ENCODE measurements at regions not wholly inside any gene's neighbourhood (a gene's known extent, or its start where the extent isn't known, plus 50 kb on each side); places are given as distances from the start of the nearest gene placed in this dataset.

- DNase-seq (no peak), ATAC-seq (no peak)
- Mint-ChIP-seq H3K4me3 (no peak overlapping the region), H3K4me1 (no peaks in the 10 kb centered on the region), H3K27me3 (no peaks in the 10 kb centered on the region), H3K27ac (no peak overlapping the region), H3K36me3 (ENCODE audit: low read depth) (no peaks in the 10 kb centered on the region)
- H3K9me3 ChIP-seq (ENCODE audit: control insufficient read depth, low read length, poor library complexity, severe bottlenecking) = no peaks in the 10 kb centered on the region
Observed at GRCh38 chr7:125025620-125026019, 96.0 kb upstream of the POT1 start.

- Mint-ChIP-seq H3K36me3 (ENCODE audit: low read depth) (no peaks in the 10 kb centered on the region), H3K27ac (no peak overlapping the region), H3K4me3 (no peak overlapping the region), H3K27me3 (no peaks in the 10 kb centered on the region), H3K4me1 (no peaks in the 10 kb centered on the region)
- H3K9me3 ChIP-seq (ENCODE audit: control insufficient read depth, low read length, poor library complexity, severe bottlenecking) = no peaks in the 10 kb centered on the region
- ATAC-seq = no peak
- DNase-seq = no peak
Observed at GRCh38 chr7:125020801-125021200, 91.2 kb upstream of the POT1 start.

GRCh38 chr7:125010540-125010939 lies 80.9 kb upstream of the POT1 start:
- ATAC-seq = no peak
- H3K27me3 Mint-ChIP-seq = no peaks in the 10 kb centered on the region
- no peaks in the 10 kb centered on the region for H3K36me3 Mint-ChIP-seq (ENCODE audit: low read depth)
- no peak overlapping the region for H3K4me3 Mint-ChIP-seq
- H3K9me3 ChIP-seq (ENCODE audit: control insufficient read depth, low read length, poor library complexity, severe bottlenecking) = no peaks in the 10 kb centered on the region
- no peak for DNase-seq
- H3K4me1 Mint-ChIP-seq = no peaks in the 10 kb centered on the region
- no peak overlapping the region for H3K27ac Mint-ChIP-seq

GRCh38 chr7:124996778-124997177 lies 67.2 kb upstream of the POT1 start:
- H3K4me1 Mint-ChIP-seq = no peaks in the 10 kb centered on the region
- H3K9me3 ChIP-seq (ENCODE audit: control insufficient read depth, low read length, poor library complexity, severe bottlenecking) = no peaks in the 10 kb centered on the region
- no peak overlapping the region for H3K27ac Mint-ChIP-seq
- H3K36me3 Mint-ChIP-seq (ENCODE audit: low read depth) = peaks cover 2% of the 10 kb centered on the region
- DNase-seq (no peak), ATAC-seq (no peak)
- no peak overlapping the region for H3K4me3 Mint-ChIP-seq
- no peaks in the 10 kb centered on the region for H3K27me3 Mint-ChIP-seq

GRCh38 chr7:124992851-124993562 lies 63.4 kb upstream of the POT1 start:
- no peaks in the 10 kb centered on the region for H3K4me1 Mint-ChIP-seq
- no peak for ATAC-seq
- DNase-seq = no peak
- no peak overlapping the region for H3K27ac Mint-ChIP-seq
- H3K27me3 Mint-ChIP-seq = no peaks in the 10 kb centered on the region
- H3K36me3 Mint-ChIP-seq (ENCODE audit: low read depth) = no peaks in the 10 kb centered on the region
- H3K4me3 Mint-ChIP-seq = no peak overlapping the region
- no peaks in the 10 kb centered on the region for H3K9me3 ChIP-seq (ENCODE audit: control insufficient read depth, low read length, poor library complexity, severe bottlenecking)

GRCh38 chr7:124989911-124990310 lies 60.3 kb upstream of the POT1 start:
- DNase-seq (no peak), ATAC-seq (no peak)
- no peaks in the 10 kb centered on the region for H3K4me1 Mint-ChIP-seq
- no peak overlapping the region for H3K27ac Mint-ChIP-seq
- H3K4me3 Mint-ChIP-seq = no peak overlapping the region
- H3K36me3 Mint-ChIP-seq (ENCODE audit: low read depth) = no peaks in the 10 kb centered on the region
- H3K9me3 ChIP-seq (ENCODE audit: control insufficient read depth, low read length, poor library complexity, severe bottlenecking) = no peaks in the 10 kb centered on the region
- H3K27me3 Mint-ChIP-seq = no peaks in the 10 kb centered on the region
